ENCODE measurements at regions not wholly inside any gene's neighbourhood (a gene's known extent, or its start where the extent isn't known, plus 50 kb on each side); places are given as distances from the start of the nearest gene placed in this dataset.

DNA sequence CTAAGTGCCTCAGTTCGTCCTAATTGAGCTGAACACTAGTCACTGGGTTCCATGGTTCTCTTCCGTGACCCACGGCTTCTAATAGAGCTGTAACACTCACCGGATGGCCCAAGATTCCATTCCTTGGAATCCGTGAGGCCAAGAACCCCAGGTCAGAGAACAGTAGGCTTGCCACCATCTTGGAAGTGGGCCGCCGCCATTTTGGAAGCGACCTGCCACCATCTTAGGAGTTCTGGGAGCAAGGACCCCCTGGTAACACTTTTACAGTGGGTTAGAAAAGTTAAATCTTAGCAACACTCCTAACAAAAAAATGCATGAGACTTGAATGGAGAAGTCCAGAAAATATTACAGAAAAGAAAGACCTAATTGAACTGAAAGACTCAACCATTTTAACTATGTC lies 84.5 kb downstream of the TMEM18 start:
- DNase-seq (ENCODE audit: extremely low spot score in 2 of 2), result no peak
- no peak overlapping the region for H3K4me3 ChIP-seq
- H3K9me3 ChIP-seq, result no peaks in the 10 kb centered on the region
- H3K36me3 ChIP-seq, result no peaks in the 10 kb centered on the region
- TF ChIP-seq, protein P1, sequence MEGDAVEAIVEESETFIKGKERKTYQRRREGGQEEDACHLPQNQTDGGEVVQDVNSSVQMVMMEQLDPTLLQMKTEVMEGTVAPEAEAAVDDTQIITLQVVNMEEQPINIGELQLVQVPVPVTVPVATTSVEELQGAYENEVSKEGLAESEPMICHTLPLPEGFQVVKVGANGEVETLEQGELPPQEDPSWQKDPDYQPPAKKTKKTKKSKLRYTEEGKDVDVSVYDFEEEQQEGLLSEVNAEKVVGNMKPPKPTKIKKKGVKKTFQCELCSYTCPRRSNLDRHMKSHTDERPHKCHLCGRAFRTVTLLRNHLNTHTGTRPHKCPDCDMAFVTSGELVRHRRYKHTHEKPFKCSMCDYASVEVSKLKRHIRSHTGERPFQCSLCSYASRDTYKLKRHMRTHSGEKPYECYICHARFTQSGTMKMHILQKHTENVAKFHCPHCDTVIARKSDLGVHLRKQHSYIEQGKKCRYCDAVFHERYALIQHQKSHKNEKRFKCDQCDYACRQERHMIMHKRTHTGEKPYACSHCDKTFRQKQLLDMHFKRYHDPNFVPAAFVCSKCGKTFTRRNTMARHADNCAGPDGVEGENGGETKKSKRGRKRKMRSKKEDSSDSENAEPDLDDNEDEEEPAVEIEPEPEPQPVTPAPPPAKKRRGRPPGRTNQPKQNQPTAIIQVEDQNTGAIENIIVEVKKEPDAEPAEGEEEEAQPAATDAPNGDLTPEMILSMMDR (IDR thresholded peaks at IDR 0.05), result no peak
- no peak for TF ChIP-seq POLR2AphosphoS5 (IDR thresholded peaks at IDR 0.05; ENCODE audit: insufficient read depth in 1 of 2, low read depth in 1 of 2)
- no peak for TF ChIP-seq POLR2A (IDR thresholded peaks at IDR 0.05)
- intact Hi-C loops (cut with DNase I), result no loop called here
- H3K27ac ChIP-seq, result no peak overlapping the region
- no peaks in the 10 kb centered on the region for H3K4me1 ChIP-seq
- H3K27me3 ChIP-seq, result no peaks in the 10 kb centered on the region

DNA sequence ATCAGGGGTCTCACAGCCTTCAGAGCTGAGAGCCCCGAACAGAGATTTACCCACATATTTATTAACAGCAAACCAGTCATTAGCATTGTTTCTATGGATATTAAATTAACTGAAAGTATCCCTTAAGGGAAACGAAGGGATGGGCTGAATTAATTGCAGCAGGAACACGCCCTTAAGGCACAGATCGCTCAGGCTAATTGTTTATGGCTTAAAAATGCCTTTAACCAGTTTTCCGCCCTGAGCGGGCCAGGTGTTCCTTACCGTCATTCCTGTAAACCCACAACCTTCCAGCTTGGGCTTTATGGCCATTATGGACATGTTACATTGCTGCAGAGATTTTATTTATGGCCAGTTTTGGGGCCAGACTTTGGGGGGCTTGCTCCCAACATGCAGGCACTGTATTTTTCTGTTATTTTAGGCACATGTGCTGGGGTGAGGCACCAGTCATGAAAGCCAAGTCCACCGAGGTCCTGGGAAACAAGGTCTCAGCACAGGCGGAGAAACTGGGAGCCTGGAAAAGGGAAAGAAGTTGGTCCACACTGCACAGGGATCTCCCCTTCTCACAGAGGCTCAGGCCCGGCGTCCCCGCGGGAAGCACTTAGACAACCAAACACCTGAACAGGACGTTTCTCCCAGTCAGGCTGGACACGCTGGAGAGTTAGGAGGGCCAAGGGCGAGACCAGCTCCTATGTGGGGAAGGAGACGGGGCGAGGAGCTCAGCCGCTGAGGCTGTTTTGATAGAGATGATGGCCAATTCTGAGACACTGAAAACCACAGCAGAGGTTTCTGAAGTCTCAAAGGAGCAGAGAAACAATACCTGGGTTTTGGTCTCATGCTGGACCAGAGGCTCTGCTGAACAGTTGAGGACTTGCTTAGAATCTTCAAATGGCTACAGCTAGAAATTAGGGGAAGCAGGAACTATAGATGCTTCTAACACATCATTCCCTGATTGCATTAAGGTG lies 86.7 kb downstream of the TMEM18 start:
- no peaks in the 10 kb centered on the region for H3K9me3 ChIP-seq
- intact Hi-C loops (cut with DNase I), result no loop called here
- no peak overlapping the region for H3K27ac ChIP-seq
- H3K4me3 ChIP-seq, result no peak overlapping the region
- peak in 1 of 2 donors; percentile 49 for DNase-seq (ENCODE audit: extremely low spot score in 2 of 2)
- no peaks in the 10 kb centered on the region for H3K36me3 ChIP-seq
- H3K4me1 ChIP-seq, result no peaks in the 10 kb centered on the region
- TF ChIP-seq POLR2A (IDR thresholded peaks at IDR 0.05) (no peak), POLR2AphosphoS5 (IDR thresholded peaks at IDR 0.05; ENCODE audit: insufficient read depth in 1 of 2, low read depth in 1 of 2) (no peak)
- TF ChIP-seq, protein P1 (IDR thresholded peaks at IDR 0.05), result no peak
- no peaks in the 10 kb centered on the region for H3K27me3 ChIP-seq

DNA sequence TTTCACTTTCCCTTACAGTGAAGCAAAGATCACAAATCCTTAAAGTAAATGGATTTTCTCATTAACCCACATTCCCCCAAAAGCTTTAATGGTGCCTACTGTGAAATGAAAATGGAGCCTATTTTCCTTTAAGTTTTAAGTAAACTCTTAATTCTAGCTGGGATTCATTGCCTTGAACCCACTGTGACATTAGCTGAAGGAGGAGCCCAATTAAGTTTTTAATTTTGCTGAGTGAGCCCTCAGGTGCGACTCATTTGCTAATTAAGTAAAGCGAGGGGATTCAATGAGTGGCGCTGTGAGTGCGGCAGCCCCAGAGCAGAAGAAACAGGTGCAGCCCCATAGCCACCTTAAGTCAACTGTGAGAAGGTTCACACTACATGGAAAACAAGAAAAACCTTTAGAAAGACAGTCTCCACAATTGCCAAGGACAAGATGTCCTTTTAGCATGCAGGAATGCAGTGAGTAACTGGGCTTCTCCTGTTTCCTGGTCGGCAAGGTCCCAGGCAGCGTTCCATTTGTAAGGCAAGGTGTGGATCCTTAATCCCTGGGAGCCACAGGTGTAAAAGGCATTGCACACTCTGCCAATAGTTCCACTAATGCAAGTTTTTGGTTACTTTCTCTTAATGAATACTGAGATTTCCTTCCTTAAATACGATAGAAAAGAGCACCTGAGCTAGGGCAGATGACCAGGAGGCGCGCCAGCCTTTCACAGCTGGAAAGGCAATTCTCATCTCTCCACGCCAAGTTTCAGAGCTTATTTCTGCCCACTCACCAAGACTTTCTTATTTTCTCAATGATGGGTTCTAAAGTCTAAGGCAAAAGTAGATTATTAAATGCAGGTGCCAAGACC lies 87.7 kb downstream of the TMEM18 start:
- Histone ChIP-seq H3K36me3 (no peaks in the 10 kb centered on the region), H3K4me1 (no peaks in the 10 kb centered on the region), H3K27ac (no peak overlapping the region), H3K9me3 (no peaks in the 10 kb centered on the region), H3K4me3 (no peak overlapping the region), H3K27me3 (no peaks in the 10 kb centered on the region)
- intact Hi-C loops (cut with DNase I), result no loop called here
- DNase-seq (ENCODE audit: extremely low spot score in 2 of 2), result peak in 1 of 2 donors; percentile 14
- TF ChIP-seq POLR2A (IDR thresholded peaks at IDR 0.05), result no peak
- TF ChIP-seq, protein P1 (IDR thresholded peaks at IDR 0.05), result no peak
- peak in 1 of 2 donors; percentile 9 for TF ChIP-seq POLR2AphosphoS5 (IDR thresholded peaks at IDR 0.05; ENCODE audit: insufficient read depth in 1 of 2, low read depth in 1 of 2)

DNA sequence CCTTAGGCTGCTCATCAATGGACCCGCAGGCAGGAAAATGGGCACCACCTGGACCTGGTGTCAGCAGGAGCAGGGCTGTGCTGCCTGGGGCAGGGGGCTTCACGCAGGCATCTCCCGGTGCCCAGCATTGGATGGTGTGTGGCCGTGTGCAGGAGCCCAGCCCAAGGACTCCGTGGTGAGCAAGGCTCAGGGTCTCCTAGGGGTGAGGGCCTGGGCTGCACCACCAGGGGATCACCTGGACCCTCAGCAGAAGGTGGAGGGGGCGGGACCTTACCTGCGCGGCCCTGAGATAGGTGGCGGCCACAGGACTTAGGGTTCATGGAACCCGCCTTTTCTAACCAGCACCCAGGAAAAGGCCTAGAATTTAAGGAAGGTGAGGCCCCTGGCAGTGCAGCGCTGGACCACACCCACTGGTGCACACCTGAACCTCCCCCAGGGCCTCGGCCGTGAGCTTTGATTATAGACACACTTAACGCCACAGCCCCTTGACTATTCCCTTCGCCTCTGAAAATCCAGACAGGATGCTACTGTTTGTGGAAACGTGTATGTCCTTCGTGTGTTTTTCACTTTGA lies 89.0 kb downstream of the TMEM18 start:
- H3K9me3 ChIP-seq, result no peaks in the 10 kb centered on the region
- H3K27ac ChIP-seq, result no peak overlapping the region
- no peak for TF ChIP-seq POLR2A (IDR thresholded peaks at IDR 0.05)
- TF ChIP-seq, protein P1 (IDR thresholded peaks at IDR 0.05), result no peak
- TF ChIP-seq POLR2AphosphoS5 (IDR thresholded peaks at IDR 0.05; ENCODE audit: insufficient read depth in 1 of 2, low read depth in 1 of 2), result no peak
- no peaks in the 10 kb centered on the region for H3K36me3 ChIP-seq
- intact Hi-C loops (cut with DNase I), result no loop called here
- no peaks in the 10 kb centered on the region for H3K4me1 ChIP-seq
- H3K27me3 ChIP-seq, result no peaks in the 10 kb centered on the region
- H3K4me3 ChIP-seq, result no peak overlapping the region
- DNase-seq (ENCODE audit: extremely low spot score in 2 of 2), result no peak

Measured in vagina (tissue), 2 donors.